D721Med (cell line): ENCODE measurements at regions not wholly inside any gene's neighbourhood (a gene's known extent, or its start where the extent isn't known, plus 50 kb on each side); places are given as distances from the start of the nearest gene placed in this dataset.

Experiments
- DNase-seq: peaks from one replicate; pipeline ENCODE4 v3.0.0; 2011; ENCODE audit warnings: low spot score; ENCODE audit not compliant: insufficient read length
- FAIRE-seq: peaks from 2 replicates; lab custom pipeline; 2011; peaks lifted over from hg19 to GRCh38; lab: Jason Lieb, UNC
- TF ChIP-seq, protein P1 (sequence below): IDR thresholded peaks from 2 replicates; pipeline ENCODE4 v1.5.1; 2012; ENCODE audit warnings: mild to moderate bottlenecking, control low read depth; ENCODE audit not compliant: insufficient read depth; ENCODE audit errors: missing control alignments

DNA sequence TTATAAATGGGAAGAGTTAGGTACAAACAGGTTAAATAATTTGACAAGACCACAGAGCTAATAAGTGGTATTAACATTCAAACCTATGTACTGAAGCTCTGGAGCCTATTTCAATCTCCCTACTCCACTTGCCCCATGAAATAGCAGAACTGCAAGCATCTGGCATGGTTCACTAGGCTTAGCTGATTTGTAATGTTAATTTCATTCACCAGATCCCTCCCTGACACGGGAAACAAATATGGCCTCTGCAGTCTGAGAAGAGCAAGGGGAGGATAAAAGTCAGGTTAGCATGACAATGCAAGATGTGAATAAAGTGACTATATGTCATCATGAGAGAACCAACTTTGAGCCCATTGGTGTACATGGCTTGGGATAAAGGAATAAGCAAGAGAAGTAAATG is 428.8 kb downstream of the BRINP1 start:
- no peak for DNase-seq
- TF ChIP-seq, protein P1, sequence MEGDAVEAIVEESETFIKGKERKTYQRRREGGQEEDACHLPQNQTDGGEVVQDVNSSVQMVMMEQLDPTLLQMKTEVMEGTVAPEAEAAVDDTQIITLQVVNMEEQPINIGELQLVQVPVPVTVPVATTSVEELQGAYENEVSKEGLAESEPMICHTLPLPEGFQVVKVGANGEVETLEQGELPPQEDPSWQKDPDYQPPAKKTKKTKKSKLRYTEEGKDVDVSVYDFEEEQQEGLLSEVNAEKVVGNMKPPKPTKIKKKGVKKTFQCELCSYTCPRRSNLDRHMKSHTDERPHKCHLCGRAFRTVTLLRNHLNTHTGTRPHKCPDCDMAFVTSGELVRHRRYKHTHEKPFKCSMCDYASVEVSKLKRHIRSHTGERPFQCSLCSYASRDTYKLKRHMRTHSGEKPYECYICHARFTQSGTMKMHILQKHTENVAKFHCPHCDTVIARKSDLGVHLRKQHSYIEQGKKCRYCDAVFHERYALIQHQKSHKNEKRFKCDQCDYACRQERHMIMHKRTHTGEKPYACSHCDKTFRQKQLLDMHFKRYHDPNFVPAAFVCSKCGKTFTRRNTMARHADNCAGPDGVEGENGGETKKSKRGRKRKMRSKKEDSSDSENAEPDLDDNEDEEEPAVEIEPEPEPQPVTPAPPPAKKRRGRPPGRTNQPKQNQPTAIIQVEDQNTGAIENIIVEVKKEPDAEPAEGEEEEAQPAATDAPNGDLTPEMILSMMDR, result no peak
- FAIRE-seq, result no peak

DNA sequence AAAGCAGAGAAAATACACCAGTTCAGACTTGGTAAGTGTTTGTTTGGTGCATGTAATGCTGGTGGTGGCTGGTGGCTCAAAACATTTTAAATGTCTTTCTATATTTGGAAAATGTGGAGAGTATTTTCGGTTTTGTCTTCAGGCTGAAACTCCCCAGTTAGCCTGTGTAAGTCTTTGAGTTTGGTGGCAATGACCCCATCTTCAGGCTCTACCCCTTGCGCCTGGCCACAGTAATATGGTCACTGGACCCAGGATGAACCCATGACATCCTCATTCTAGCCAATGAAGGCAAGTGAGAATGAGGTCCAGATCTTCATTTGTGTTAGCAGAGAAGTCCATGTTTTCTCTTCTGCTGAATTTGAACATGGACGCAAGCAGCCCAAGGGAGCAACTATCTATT is 422.6 kb downstream of the BRINP1 start:
- FAIRE-seq, result no peak
- TF ChIP-seq, protein P1, result no peak
- DNase-seq, result no peak

DNA sequence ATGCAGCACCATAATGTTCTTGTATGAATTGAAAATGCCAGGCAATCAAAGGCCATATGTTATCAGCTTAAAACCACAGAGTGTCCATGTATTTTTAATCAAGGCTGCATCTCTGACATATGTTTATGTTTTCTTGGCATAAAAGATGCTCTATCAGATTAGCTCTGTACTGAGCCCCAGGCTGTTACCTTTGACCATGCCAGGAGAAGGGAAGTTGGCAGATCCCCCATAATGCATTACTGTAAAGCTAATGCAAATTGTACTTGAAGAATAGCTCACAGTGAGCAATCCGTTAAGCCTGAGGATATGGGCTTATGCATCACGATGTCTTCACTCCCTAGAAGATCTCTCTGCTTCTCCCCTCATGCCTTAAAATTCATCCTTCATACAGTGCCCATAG is 414.4 kb downstream of the BRINP1 start:
- TF ChIP-seq, protein P1, result no peak
- no peak for DNase-seq
- no peak for FAIRE-seq

DNA sequence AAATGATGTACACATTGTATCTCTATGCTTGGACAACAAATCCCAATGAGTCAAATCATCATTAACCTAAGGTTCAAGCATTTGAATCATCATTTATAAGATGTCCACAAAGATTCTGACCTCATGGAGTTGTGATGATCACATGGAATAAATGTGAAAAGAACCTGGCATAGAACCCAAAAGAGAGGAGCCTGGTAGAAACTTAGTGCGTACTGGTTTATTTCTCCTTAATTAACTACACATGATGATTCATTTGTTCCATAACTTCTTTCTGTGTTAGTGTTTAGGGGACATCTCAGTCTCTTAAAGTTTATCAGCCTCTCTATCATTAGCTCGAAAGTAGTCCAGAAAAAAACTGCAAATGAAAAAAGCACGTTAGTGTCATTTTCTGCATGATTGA is 411.6 kb downstream of the BRINP1 start:
- FAIRE-seq (no peak), DNase-seq (no peak)
- TF ChIP-seq, protein P1, result no peak

DNA sequence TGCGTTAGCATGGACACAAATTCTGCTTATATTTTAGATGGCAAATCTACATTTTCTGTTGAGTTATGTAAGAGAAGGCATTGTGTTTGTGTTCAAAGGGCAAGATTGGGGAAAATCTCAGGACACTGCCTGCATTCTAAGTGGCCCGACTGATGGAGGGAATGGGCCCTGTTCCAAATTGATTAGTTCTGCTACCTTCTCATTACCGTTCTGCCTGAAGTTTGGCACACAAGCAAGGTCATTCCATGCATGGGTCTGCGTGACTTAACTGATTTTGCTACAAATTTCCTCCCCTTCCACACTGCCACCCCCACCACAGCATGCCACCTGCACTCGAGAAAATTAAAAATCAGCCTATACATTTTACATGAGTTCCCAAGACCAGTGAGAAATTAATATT is 409.9 kb downstream of the BRINP1 start:
- no peak for DNase-seq
- TF ChIP-seq, protein P1, result no peak
- no peak for FAIRE-seq

DNA sequence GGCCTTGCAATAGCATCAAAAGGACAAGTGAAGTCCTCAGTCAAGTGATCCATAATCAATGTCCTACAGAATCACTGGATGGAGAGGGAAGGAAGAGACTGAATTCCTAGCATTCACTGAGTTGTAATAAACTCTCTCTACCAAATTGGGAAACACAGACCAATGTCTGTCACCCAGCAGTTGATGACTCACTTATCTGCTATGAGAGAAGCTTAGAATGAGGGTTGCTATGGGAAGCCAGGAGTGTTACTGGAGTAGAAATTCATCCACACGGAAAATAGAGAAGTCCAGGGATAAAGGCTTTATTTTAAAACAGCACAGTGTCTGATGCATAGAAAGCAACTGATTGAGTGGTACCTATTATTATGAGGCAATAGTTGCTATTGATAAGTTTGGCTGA is 407.4 kb downstream of the BRINP1 start:
- FAIRE-seq (no peak), DNase-seq (no peak)
- TF ChIP-seq, protein P1, result no peak

DNA sequence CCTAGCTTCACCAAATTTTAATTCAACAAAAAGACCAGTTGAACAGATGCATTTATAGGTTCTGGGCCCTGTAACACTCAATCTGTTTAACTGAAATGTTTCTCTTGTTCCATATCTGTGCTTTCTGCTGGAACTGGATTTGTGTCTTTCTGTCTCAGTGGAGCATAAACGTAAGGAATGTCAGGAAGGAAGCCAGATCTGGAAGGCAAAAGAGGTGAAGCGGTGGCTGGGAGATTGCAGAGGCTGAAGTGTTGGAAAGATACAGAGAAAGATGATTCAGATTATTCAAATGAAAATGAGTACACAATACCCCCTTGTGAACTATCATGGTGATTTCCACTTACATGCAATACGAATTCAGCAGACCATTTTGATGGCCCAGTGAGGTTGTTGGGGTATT is 406.8 kb downstream of the BRINP1 start:
- no peak for FAIRE-seq
- TF ChIP-seq, protein P1, result no peak
- DNase-seq, result no peak
